ENCODE measurements at regions not wholly inside any gene's neighbourhood (a gene's known extent, or its start where the extent isn't known, plus 50 kb on each side); places are given as distances from the start of the nearest gene placed in this dataset.

GRCh38 chr18:76699923-76700322 lies 122.4 kb upstream of the ZNF236 start:
- intact Hi-C loops (cut with micrococcal nuclease): no loop called here

More at GRCh38 chr18:76699923-76700322, 122.4 kb upstream of the ZNF236 start:
- TF ChIP-seq ELF1 (IDR thresholded peaks at IDR 0.05; ENCODE audit: borderline replicate concordance, low read depth) (no peak), SP1 (IDR thresholded peaks at IDR 0.05; ENCODE audit: low read depth) (no peak), REST (IDR thresholded peaks at IDR 0.05; ENCODE audit: low read depth) (no peak), EZH2 (IDR thresholded peaks at IDR 0.05) (no peak), CBX3 (IDR thresholded peaks at IDR 0.05; ENCODE audit: low read depth) (no peak), TCF7L2 (IDR thresholded peaks at IDR 0.05; ENCODE audit: borderline replicate concordance, extremely low read depth, insufficient read depth, insufficient read length) (no peak), SRF (IDR thresholded peaks at IDR 0.05; ENCODE audit: low read depth) (no peak), EGR1 (IDR thresholded peaks at IDR 0.05; ENCODE audit: low read depth) (no peak), RAD21 (IDR thresholded peaks at IDR 0.05; ENCODE audit: low read depth) (no peak)
- ChIA-PET CTCF (interaction anchor here (0.7 kb wide), 1 partner anchor 283 kb away, joined by 3 read pairs; no protein-coding TSS in a partner anchor), POLR2A (no interaction called here), RAD21 (ENCODE audit: low non-redundant PET in 1 of 2, low total read pairs in 2 of 2, uncharacterized antibody in 2 of 2, unreplicated experiment in 2 of 2) (no interaction called here)
- no peak overlapping the region for H3K4me3 ChIP-seq (replicated peaks in 1 of 2; ENCODE audit: low read depth in 1 of 2, low read length in 2 of 2)
- H3K27ac ChIP-seq (ENCODE audit: low read depth, low read length): no peak overlapping the region
- no peak overlapping the region for H3K4me2 ChIP-seq (ENCODE audit: low read length)
- H3K9me2 ChIP-seq (ENCODE audit: insufficient read depth): no peaks in the 10 kb centered on the region
- H3K27me3 ChIP-seq (ENCODE audit: insufficient read depth, low read length): 0 out of 2 replicates have a peak, but pooled peaks cover 10% of the 10 kb centered on the region
- no peaks in the 10 kb centered on the region for H4K20me1 ChIP-seq (ENCODE audit: insufficient read depth)
- no peaks in the 10 kb centered on the region for H3K9me3 ChIP-seq (ENCODE audit: control insufficient read depth in 1 of 2, insufficient read depth in 1 of 2, low read depth in 1 of 2, low read length in 2 of 2)
- DNase-seq (ENCODE audit: low read depth, low spot score) (no peak), ATAC-seq (no peak)
- no peak overlapping the region for H2AFZ ChIP-seq (ENCODE audit: low read depth, low read length, poor library complexity, severe bottlenecking)
- H3K4me1 ChIP-seq (ENCODE audit: control insufficient read depth in 1 of 2, insufficient read depth in 2 of 2, low read length in 2 of 2): no peaks in the 10 kb centered on the region
- H3K9ac ChIP-seq (ENCODE audit: low read length): no peak overlapping the region
- no TSS peak for BruUV-seq (replicated peaks)
- no peaks in the 10 kb centered on the region for H3K79me2 ChIP-seq (ENCODE audit: insufficient read depth, low read length)
- no peaks in the 10 kb centered on the region for H3K36me3 ChIP-seq (ENCODE audit: control insufficient read depth in 1 of 2, insufficient read depth in 2 of 2, low read length in 2 of 2)

Measured in HCT116 (cell line).